Upper lobe of left lung (tissue), 6 donors: ENCODE measurements at regions not wholly inside any gene's neighbourhood (a gene's known extent, or its start where the extent isn't known, plus 50 kb on each side); places are given as distances from the start of the nearest gene placed in this dataset.
"Not testable (repeated sequence)": the region's sequence is repeated elsewhere in the genome, so short reads cannot be mapped to it uniquely, and the experiment has no call there.

Experiments
- ATAC-seq, 2 donors: fragments of 200-7000 bp; cut with Tn5 transposase; one replicate each; pipeline ENCODE4 v1.9.1; 2022; ENCODE audit warnings: mild to moderate bottlenecking in 2 of 2, moderate library complexity in 2 of 2; ENCODE audit not compliant: low FRiP score in 2 of 2
- DNase-seq, 2 donors: peaks; one replicate each; pipeline ENCODE4 v3.0.0-alpha.2; 2019 to 2020
- H3K27ac ChIP-seq, 4 donors: fragments of 200-600 bp; sonication (generic); one replicate each; pipeline ENCODE4 v1.5.1; 2016 to 2019
- H3K27me3 ChIP-seq, 4 donors: fragments of 200-600 bp; sonication (generic); one replicate each; pipeline ENCODE4 v1.5.1; 2017 to 2019
- H3K36me3 ChIP-seq, 4 donors: fragments of 200-600 bp; sonication (generic); one replicate each; pipeline ENCODE4 v1.5.1; 2016 to 2019
- H3K4me1 ChIP-seq, 4 donors: fragments of 200-600 bp; sonication (generic); one replicate each; pipeline ENCODE4 v1.5.1; 2018 to 2019
- H3K4me3 ChIP-seq, 4 donors: fragments of 200-600 bp; sonication (generic); one replicate each; pipeline ENCODE4 v1.5.1; 2017 to 2019; ENCODE audit warnings: mild to moderate bottlenecking in 2 of 4, moderate library complexity in 1 of 4
- H3K9me3 ChIP-seq, 4 donors: fragments of 200-600 bp; sonication (generic); one replicate each; pipeline ENCODE4 v1.5.1; 2018 to 2019
- CTCF ChIP-seq, 6 experiments: fragments of 450-650 bp in 4 of 6; fragments of 200-600 bp in 2 of 6; sonication (generic) in 2 of 6; IDR thresholded peaks; one replicate each; pipeline ENCODE4 v1.5.1; 2016 to 2019; ENCODE audit warnings: antibody characterized with exemption in 6 of 6
- EP300 ChIP-seq, 4 donors: sonication (generic); formaldehyde crosslinking; IDR thresholded peaks; one replicate each; pipeline ENCODE4 v1.5.1; 2017; ENCODE audit warnings: antibody characterized with exemption in 4 of 4, control low read depth in 2 of 4
- POLR2A ChIP-seq, 4 donors: fragments of 450-650 bp; IDR thresholded peaks; one replicate each; pipeline ENCODE4 v1.5.1; 2016 to 2017; ENCODE audit warnings: antibody characterized with exemption in 4 of 4, mild to moderate bottlenecking in 2 of 4
- POLR2AphosphoS5 ChIP-seq, 2 donors: sonication (generic); formaldehyde crosslinking; IDR thresholded peaks; one replicate each; pipeline ENCODE4 v1.5.1; 2017; ENCODE audit warnings: antibody characterized with exemption in 2 of 2
- WGBS, 2 donors: methylation state at CpG; one replicate each; pipeline ENCODE4 v1.1.5; 2017 to 2018; 5-methylcytosine and 5-hydroxymethylcytosine counted together
- donor health status: DM: no; HTN: no; CAD: no; lungs with moderate emphysema.
- donor health status: DM: no; HTN: yes; CAD: no; lungs with severe emphysema.

DNA sequence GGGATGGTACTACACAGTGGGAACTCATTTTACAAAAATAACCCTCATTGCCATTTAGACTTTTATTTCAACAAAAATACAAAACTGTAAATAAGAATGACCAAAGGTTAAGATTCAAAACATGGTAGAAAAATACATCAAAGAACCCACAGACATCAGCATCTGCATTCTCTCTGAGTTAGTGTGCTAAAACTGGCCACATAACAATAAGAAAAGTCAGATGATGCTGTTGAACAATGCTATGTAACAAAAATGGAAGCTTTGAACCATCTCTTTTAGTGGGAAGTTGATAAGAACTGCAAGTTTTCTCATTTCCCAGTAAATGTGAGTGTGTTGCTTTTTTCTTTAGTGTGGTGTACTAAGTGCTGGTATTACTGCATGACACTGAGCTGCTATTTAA, 888.4 kb upstream of the EPHA5 start:
- no peaks in the 10 kb centered on the region for H3K27me3 ChIP-seq
- no peaks in the 10 kb centered on the region for H3K36me3 ChIP-seq
- no peaks in the 10 kb centered on the region for H3K9me3 ChIP-seq

DNA sequence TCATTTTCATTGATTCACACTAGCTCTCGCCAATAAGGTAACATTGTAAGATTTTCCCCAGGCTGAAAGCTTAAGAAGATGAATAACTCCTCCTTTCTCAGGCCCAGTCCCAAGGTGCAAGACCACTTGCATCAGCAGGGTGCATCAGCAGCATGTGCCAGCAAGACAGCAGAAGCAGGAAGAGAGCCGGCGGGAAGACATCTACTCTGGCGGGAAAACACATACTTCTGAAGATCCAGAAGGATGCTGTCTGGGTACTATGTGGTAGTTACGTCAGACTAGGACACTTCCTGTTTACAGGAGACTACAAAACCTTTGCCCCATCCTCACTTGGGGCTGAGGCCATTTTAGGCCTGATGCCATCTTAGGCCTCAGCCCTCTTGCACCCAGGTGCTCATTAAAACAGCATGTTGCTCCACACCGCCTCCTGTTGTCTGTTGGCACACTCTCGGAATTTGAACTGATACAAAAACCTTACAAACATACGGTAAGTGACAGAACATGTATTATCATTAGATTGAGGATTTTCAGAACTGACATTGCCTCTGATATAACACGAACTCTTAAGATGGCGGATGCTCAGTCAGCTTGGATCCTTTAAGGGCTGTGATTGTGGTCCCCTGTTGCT, 886.5 kb upstream of the EPHA5 start:
- no peaks in the 10 kb centered on the region for H3K36me3 ChIP-seq
- H3K27ac ChIP-seq, result no peak overlapping the region
- no peak overlapping the region for H3K4me3 ChIP-seq
- H3K9me3 ChIP-seq, result peaks cover 0 to 3% (median 0%) of the 10 kb centered on the region in 4 donors
- TF ChIP-seq CTCF (IDR thresholded peaks at IDR 0.05), result no peak
- no peak for TF ChIP-seq EP300 (IDR thresholded peaks at IDR 0.05)
- no peak for TF ChIP-seq POLR2AphosphoS5 (IDR thresholded peaks at IDR 0.05)
- no peak for TF ChIP-seq POLR2A (IDR thresholded peaks at IDR 0.05)
- no peaks in the 10 kb centered on the region for H3K27me3 ChIP-seq
- no peak for DNase-seq
- 90 to 91% methylated on average over 10 of the region's 10 CpGs for WGBS, 2 donors
- H3K4me1 ChIP-seq, result no peaks in the 10 kb centered on the region
- ATAC-seq, result no peak

More for the DNA sequence above, 888.4 kb upstream of the EPHA5 start:
- DNase-seq (no peak), ATAC-seq (no peak)
- H3K4me3 ChIP-seq, result no peak overlapping the region
- no peak for TF ChIP-seq POLR2A (IDR thresholded peaks at IDR 0.05)
- TF ChIP-seq CTCF (IDR thresholded peaks at IDR 0.05), result no peak
- no peak for TF ChIP-seq POLR2AphosphoS5 (IDR thresholded peaks at IDR 0.05)
- TF ChIP-seq EP300 (IDR thresholded peaks at IDR 0.05), result no peak
- no peaks in the 10 kb centered on the region for H3K4me1 ChIP-seq
- H3K27ac ChIP-seq, result no peak overlapping the region

GRCh38 chr4:66555301-66555700, 885.0 kb upstream of the EPHA5 start:
- no peak overlapping the region for H3K4me3 ChIP-seq
- H3K27me3 ChIP-seq, result no peaks in the 10 kb centered on the region
- no peak overlapping the region for H3K27ac ChIP-seq
- ATAC-seq, result no peak
- TF ChIP-seq POLR2A (IDR thresholded peaks at IDR 0.05) (no peak), CTCF (IDR thresholded peaks at IDR 0.05) (no peak), POLR2AphosphoS5 (IDR thresholded peaks at IDR 0.05) (no peak), EP300 (IDR thresholded peaks at IDR 0.05) (no peak)
- no peaks in the 10 kb centered on the region for H3K36me3 ChIP-seq
- WGBS, 2 donors, result 53 to 67% methylated on average over 2 of the region's 2 CpGs
- no peaks in the 10 kb centered on the region for H3K4me1 ChIP-seq
- H3K9me3 ChIP-seq, result peaks cover 0 to 3% (median 0%) of the 10 kb centered on the region in 4 donors
- no peak for DNase-seq

GRCh38 chr4:66554826-66555225, 884.5 kb upstream of the EPHA5 start:
- TF ChIP-seq EP300 (IDR thresholded peaks at IDR 0.05) (no peak), CTCF (IDR thresholded peaks at IDR 0.05) (no peak), POLR2A (IDR thresholded peaks at IDR 0.05) (no peak), POLR2AphosphoS5 (IDR thresholded peaks at IDR 0.05) (no peak)
- Histone ChIP-seq H3K27me3 (no peaks in the 10 kb centered on the region), H3K36me3 (no peaks in the 10 kb centered on the region), H3K27ac (no peak overlapping the region), H3K9me3 (peaks cover 0 to 3% (median 0%) of the 10 kb centered on the region in 4 donors), H3K4me1 (no peaks in the 10 kb centered on the region), H3K4me3 (no peak overlapping the region)
- DNase-seq, result no peak
- WGBS, 2 donors, result 55 to 60% methylated on average over 2 of the region's 2 CpGs
- no peak for ATAC-seq

DNA sequence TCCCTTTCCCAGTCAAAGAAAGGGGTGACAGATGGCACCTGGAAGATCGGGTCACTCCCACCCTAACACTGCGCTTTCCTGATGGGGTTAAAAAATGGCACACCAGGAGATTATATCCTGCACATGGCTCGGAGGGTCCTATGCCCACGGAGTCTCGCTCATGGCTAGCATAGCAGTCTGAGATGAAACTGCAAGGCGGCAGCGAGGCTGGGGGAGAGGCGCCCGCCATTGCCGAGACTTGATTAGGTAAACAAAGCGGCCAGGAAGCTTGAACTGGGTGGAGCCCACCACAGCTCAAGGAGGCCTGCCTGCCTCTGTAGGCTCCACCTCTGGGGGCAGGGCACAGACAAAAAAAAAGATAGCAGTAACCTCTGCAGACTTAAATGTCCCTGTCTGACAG, 875.0 kb upstream of the EPHA5 start:
- H3K27ac ChIP-seq, H3K27me3 ChIP-seq, ATAC-seq, H3K4me3 ChIP-seq, H3K4me1 ChIP-seq, H3K36me3 ChIP-seq, H3K9me3 ChIP-seq: not testable (repeated sequence)
- DNase-seq, result peak in 1 of 2 donors; percentile 43
- WGBS, 2 donors, result 96 to 98% methylated on average over 9 to 11 of the region's 11 CpGs
